Mucosa of descending colon (tissue), 3 donors: ENCODE measurements at regions not wholly inside any gene's neighbourhood (a gene's known extent, or its start where the extent isn't known, plus 50 kb on each side); places are given as distances from the start of the nearest gene placed in this dataset.

Experiments used
- ATAC-seq: fragments of 200-7000 bp; cut with Tn5 transposase; one replicate; pipeline ENCODE4 v1.9.1; 2020; ENCODE audit warnings: mild to moderate bottlenecking, moderate library complexity
- DNase-seq, 3 donors: peaks; one replicate each; pipeline ENCODE4 v3.0.0-alpha.2; 2020
- H3K36me3 ChIP-seq: fragments of 200-600 bp; one replicate; pipeline ENCODE4 v1.8.0; 2021; ENCODE audit warnings: low read depth, mild to moderate bottlenecking
- H3K4me1 ChIP-seq: fragments of 200-600 bp; one replicate; pipeline ENCODE4 v1.8.0; 2021; ENCODE audit warnings: low read depth, mild to moderate bottlenecking
- H3K4me3 ChIP-seq: fragments of 200-600 bp; one replicate; pipeline ENCODE4 v1.8.0; 2021; ENCODE audit warnings: mild to moderate bottlenecking
- H3K9me3 ChIP-seq: fragments of 200-600 bp; one replicate; pipeline ENCODE4 v1.8.0; 2021; ENCODE audit warnings: mild to moderate bottlenecking
- CTCF ChIP-seq: fragments of 200-600 bp; IDR thresholded peaks from one replicate; pipeline ENCODE4 v1.8.0; 2022; ENCODE audit warnings: antibody characterized with exemption, mild to moderate bottlenecking
- intact Hi-C, 2 donors: fragments of 100-400 bp; cut with DNase I in 1 of 2; cut with micrococcal nuclease in 1 of 2; formaldehyde crosslinking; loops; one replicate each; pipeline versions ENCODE4 v1.11.0 to v1.11.1; 2022; cut with DNase I, micrococcal nuclease
- donor health status: DM: no; HTN: no; CAD: no; lungs with moderate emphysema.
- donor health status: DM: no; HTN: no; CAD: no.
- donor health status: DM: no; HTN: yes; CAD: no.

- Histone ChIP-seq H3K4me1 (no peaks in the 10 kb centered on the region), H3K36me3 (no peaks in the 10 kb centered on the region), H3K9me3 (no peaks in the 10 kb centered on the region), H3K4me3 (no peak overlapping the region)
- ATAC-seq (no peak), DNase-seq (no peak)
- intact Hi-C loops = no loop called here
- no peak for TF ChIP-seq CTCF
Measured at GRCh38 chr5:29229461-29229860, 1964.0 kb upstream of the CDH6 start.

GRCh38 chr5:29218138-29218537 is 1975.3 kb upstream of the CDH6 start:
- Histone ChIP-seq H3K4me1 (no peaks in the 10 kb centered on the region), H3K4me3 (no peak overlapping the region), H3K36me3 (no peaks in the 10 kb centered on the region), H3K9me3 (no peaks in the 10 kb centered on the region)
- DNase-seq (no peak), ATAC-seq (no peak)
- intact Hi-C loops = no loop called here
- no peak for TF ChIP-seq CTCF

GRCh38 chr5:29214839-29215238 is 1978.6 kb upstream of the CDH6 start:
- H3K9me3 ChIP-seq = no peaks in the 10 kb centered on the region
- H3K4me3 ChIP-seq = no peak overlapping the region
- intact Hi-C loops = no loop called here
- no peak for ATAC-seq
- no peak for DNase-seq
- H3K36me3 ChIP-seq = no peaks in the 10 kb centered on the region
- TF ChIP-seq CTCF = no peak
- no peaks in the 10 kb centered on the region for H3K4me1 ChIP-seq

GRCh38 chr5:29213475-29213874 is 1980.0 kb upstream of the CDH6 start:
- Histone ChIP-seq H3K4me3 (no peak overlapping the region), H3K9me3 (no peaks in the 10 kb centered on the region), H3K4me1 (no peaks in the 10 kb centered on the region), H3K36me3 (no peaks in the 10 kb centered on the region)
- DNase-seq = no peak
- intact Hi-C loops = no loop called here
- no peak for TF ChIP-seq CTCF
- no peak for ATAC-seq

GRCh38 chr5:29208024-29208423 is 1985.5 kb upstream of the CDH6 start:
- TF ChIP-seq CTCF = no peak

GRCh38 chr5:29203049-29203448 is 1990.4 kb upstream of the CDH6 start:
- intact Hi-C loops = no loop called here
- H3K4me1 ChIP-seq = no peaks in the 10 kb centered on the region
- ATAC-seq = no peak
- DNase-seq = no peak
- H3K4me3 ChIP-seq = no peak overlapping the region
- H3K9me3 ChIP-seq = no peaks in the 10 kb centered on the region
- H3K36me3 ChIP-seq = no peaks in the 10 kb centered on the region
- no peak for TF ChIP-seq CTCF

More at GRCh38 chr5:29208024-29208423, 1985.5 kb upstream of the CDH6 start:
- no peaks in the 10 kb centered on the region for H3K9me3 ChIP-seq
- no peaks in the 10 kb centered on the region for H3K4me1 ChIP-seq
- no peaks in the 10 kb centered on the region for H3K36me3 ChIP-seq
- no peak for DNase-seq
- no peak overlapping the region for H3K4me3 ChIP-seq
- no peak for ATAC-seq
- intact Hi-C loops = no loop called here
